Esophagus squamous epithelium (tissue), 5 donors: ENCODE measurements at regions not wholly inside any gene's neighbourhood (a gene's known extent, or its start where the extent isn't known, plus 50 kb on each side); places are given as distances from the start of the nearest gene placed in this dataset.

Source experiments
- DNase-seq: peaks from one replicate; lab custom pipeline; 2025; lab: John Stamatoyannopoulos, UW
- H3K27ac ChIP-seq, 4 donors: fragments of 200-600 bp; sonication (generic); one replicate each; pipeline ENCODE4 v1.5.1; 2016 to 2019; ENCODE audit warnings: mild to moderate bottlenecking in 1 of 4
- H3K27me3 ChIP-seq, 4 donors: fragments of 200-600 bp; sonication (generic); 1 replicate in 3 of 4; 2 replicates in 1 of 4; pipeline versions ENCODE4 v1.5.1 to v1.6.0; 2017 to 2021; ENCODE audit warnings: antibody characterized with exemption in 1 of 4
- H3K36me3 ChIP-seq, 3 donors: fragments of 200-600 bp; sonication (generic); one replicate each; pipeline ENCODE4 v1.5.1; 2016 to 2019
- H3K4me1 ChIP-seq, 3 donors: fragments of 200-600 bp; sonication (generic); one replicate each; pipeline ENCODE4 v1.5.1; 2017 to 2019
- H3K4me3 ChIP-seq, 4 donors: fragments of 200-600 bp; sonication (generic); 1 replicate in 3 of 4; 2 replicates in 1 of 4; pipeline ENCODE4 v1.5.1; 2016 to 2019; ENCODE audit warnings: mild to moderate bottlenecking in 2 of 4, moderate library complexity in 1 of 4
- H3K9me3 ChIP-seq, 3 donors: fragments of 200-600 bp; sonication (generic); one replicate each; pipeline ENCODE4 v1.5.1; 2016 to 2019
- POLR2A ChIP-seq, 4 donors: fragments of 450-650 bp; IDR thresholded peaks; one replicate each; pipeline ENCODE4 v1.6.1; 2017; ENCODE audit warnings: antibody characterized with exemption in 4 of 4, mild to moderate bottlenecking in 4 of 4, moderate library complexity in 3 of 4
- WGBS, 2 donors: methylation state at CpG; one replicate each; pipeline ENCODE4 v1.1.5; 2018; 5-methylcytosine and 5-hydroxymethylcytosine counted together
- intact Hi-C: fragments of 100-400 bp; cut with DNase I; formaldehyde crosslinking; loops from one replicate; pipeline ENCODE4 v1.15.0; 2022
- TF ChIP-seq, protein P1 (sequence below), 6 experiments: fragments of 450-650 bp in 4 of 6; fragments of 200-600 bp in 2 of 6; sonication (generic) in 2 of 6; IDR thresholded peaks; one replicate each; pipeline ENCODE4 v1.5.1; 2016 to 2019; ENCODE audit warnings: antibody characterized with exemption in 6 of 6, mild to moderate bottlenecking in 4 of 6, moderate library complexity in 4 of 6
- donor health status: DM: yes; HTN: yes; CAD: no.

DNA sequence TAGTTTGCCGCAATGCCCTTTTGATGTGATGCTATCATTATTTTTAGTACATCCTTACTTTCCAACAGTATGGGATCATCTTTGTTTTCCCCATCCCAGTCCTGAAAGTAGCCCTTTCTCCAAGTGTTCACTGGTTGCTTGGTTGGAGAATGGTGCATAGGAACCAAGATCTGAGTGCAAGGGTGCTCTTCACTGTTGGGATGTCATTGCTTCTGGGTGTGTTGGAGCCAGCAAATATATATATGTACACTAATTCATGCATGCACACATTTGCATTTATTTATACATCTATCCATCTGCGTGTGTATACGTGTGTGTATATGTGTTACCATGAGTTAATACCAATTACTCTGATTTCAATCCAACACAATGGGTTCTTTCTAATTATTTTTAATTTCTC is 64.1 kb upstream of the RFLNA start:
- H3K36me3 ChIP-seq, result no peaks in the 10 kb centered on the region
- no peak for TF ChIP-seq POLR2A (IDR thresholded peaks at IDR 0.05)
- TF ChIP-seq, protein P1, sequence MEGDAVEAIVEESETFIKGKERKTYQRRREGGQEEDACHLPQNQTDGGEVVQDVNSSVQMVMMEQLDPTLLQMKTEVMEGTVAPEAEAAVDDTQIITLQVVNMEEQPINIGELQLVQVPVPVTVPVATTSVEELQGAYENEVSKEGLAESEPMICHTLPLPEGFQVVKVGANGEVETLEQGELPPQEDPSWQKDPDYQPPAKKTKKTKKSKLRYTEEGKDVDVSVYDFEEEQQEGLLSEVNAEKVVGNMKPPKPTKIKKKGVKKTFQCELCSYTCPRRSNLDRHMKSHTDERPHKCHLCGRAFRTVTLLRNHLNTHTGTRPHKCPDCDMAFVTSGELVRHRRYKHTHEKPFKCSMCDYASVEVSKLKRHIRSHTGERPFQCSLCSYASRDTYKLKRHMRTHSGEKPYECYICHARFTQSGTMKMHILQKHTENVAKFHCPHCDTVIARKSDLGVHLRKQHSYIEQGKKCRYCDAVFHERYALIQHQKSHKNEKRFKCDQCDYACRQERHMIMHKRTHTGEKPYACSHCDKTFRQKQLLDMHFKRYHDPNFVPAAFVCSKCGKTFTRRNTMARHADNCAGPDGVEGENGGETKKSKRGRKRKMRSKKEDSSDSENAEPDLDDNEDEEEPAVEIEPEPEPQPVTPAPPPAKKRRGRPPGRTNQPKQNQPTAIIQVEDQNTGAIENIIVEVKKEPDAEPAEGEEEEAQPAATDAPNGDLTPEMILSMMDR (IDR thresholded peaks at IDR 0.05), result no peak
- intact Hi-C loops, result no loop called here
- H3K4me1 ChIP-seq, result no peaks in the 10 kb centered on the region
- H3K4me3 ChIP-seq, result no peak overlapping the region
- H3K27me3 ChIP-seq, result peaks cover 0 to 22% (median 0%) of the 10 kb centered on the region in 4 donors
- no peak overlapping the region for H3K27ac ChIP-seq
- no peak for DNase-seq
- 89 to 96% methylated on average over 3 of the region's 3 CpGs for WGBS, 2 donors
- H3K9me3 ChIP-seq, result no peaks in the 10 kb centered on the region

DNA sequence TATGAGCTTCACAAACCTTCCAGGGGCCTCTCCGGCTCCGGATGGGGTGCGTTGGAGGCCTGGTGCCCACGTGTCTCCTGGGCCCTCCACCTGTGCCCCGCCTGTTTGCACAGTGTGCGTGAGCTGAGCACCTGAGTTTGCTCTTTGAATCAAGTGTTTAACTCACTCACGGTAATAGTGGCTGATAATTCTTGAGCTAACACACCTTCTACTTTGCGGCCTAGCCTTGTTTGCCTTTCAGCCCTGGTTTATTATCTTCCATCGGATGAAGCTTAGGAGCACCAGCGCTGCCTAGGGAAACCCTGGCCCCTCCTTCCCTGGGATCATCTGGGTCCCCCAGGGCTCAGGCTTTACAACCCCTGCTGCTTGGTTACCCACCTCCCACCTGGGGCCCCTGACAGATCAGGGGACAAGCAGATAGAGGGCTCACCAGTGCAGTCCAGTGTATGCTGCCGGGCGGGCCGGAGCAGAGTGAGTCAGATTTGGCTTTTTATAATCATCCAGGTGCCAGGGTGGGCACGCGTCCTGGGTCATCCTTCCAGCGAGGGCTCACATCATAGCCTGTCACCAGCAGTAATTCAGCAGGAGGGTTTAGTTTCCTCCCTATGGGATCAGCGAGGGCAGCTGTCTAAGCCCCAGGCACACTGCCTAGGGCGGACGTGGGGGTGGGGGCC is 62.8 kb upstream of the RFLNA start:
- H3K27me3 ChIP-seq, result peaks cover 0 to 22% (median 0%) of the 10 kb centered on the region in 4 donors
- no peak overlapping the region for H3K4me3 ChIP-seq
- H3K4me1 ChIP-seq, result no peaks in the 10 kb centered on the region
- no peak overlapping the region for H3K27ac ChIP-seq
- H3K36me3 ChIP-seq, result no peaks in the 10 kb centered on the region
- intact Hi-C loops, result no loop called here
- H3K9me3 ChIP-seq, result no peaks in the 10 kb centered on the region
- TF ChIP-seq POLR2A (IDR thresholded peaks at IDR 0.05), result no peak
- TF ChIP-seq, protein P1 (IDR thresholded peaks at IDR 0.05), result no peak
- no peak for DNase-seq
- 56 to 78% methylated on average over 5 to 7 of the region's 19 CpGs for WGBS, 2 donors

DNA sequence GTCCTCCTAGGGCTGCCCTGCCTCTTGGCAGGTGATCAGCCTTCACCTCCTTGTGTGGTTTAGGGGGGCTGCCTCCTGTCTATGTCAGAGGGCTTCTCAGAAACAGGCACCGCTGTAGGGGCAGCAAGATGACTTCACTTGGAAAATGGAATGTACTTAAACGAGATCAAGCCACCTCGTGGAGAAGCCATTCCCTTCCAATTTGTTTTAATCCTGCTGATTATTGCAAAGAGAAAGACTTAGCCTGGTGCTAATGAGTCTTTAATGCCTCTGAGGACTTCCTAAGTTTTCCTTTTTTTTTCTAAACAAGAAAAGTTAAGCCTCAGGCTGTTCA is 62.3 kb upstream of the RFLNA start:
- H3K9me3 ChIP-seq, result no peaks in the 10 kb centered on the region
- DNase-seq, result no peak
- H3K4me1 ChIP-seq, result no peaks in the 10 kb centered on the region
- peaks cover 0 to 22% (median 0%) of the 10 kb centered on the region in 4 donors for H3K27me3 ChIP-seq
- no peaks in the 10 kb centered on the region for H3K36me3 ChIP-seq
- WGBS, 2 donors, result 60 to 75% methylated on average over 3 of the region's 3 CpGs
- no peak for TF ChIP-seq POLR2A (IDR thresholded peaks at IDR 0.05)
- TF ChIP-seq, protein P1 (IDR thresholded peaks at IDR 0.05), result no peak
- intact Hi-C loops, result no loop called here
- H3K27ac ChIP-seq, result no peak overlapping the region
- H3K4me3 ChIP-seq, result no peak overlapping the region

DNA sequence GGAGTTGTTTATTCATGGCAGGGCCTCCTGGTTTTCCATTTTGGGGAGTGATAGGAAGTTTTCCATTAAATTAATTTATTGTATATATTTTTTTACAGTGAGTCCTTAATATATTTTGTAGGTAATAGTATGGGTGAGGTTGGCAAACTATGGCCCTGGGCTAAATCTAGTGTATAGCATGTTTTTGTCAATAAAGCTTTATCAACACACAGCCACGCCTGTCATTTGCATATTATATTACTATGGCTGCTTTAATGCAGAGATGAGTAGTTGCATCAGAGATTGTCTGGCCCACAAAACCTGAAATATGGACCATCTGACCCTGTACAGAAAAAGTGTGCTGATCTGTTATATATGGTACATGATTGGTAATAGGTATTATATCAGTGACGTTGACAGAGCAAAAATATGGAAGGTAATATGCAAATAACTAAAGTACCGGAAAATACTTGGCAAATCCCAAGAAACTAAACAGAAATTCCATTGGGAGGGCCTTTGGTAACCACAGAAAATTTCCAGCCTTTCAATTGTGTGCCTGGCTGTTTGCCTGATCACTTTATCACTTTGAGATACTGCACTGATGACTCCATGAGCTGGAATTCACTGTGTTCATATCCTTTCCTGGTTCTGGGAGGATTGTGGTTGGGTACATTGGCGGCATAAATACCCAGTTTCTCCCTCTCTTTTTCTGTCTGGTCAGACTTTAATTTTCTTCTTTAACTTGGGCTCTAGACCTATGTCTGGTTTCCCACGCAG is 61.7 kb upstream of the RFLNA start:
- Histone ChIP-seq H3K4me3 (no peak overlapping the region), H3K9me3 (no peaks in the 10 kb centered on the region), H3K27ac (no peak overlapping the region), H3K4me1 (no peaks in the 10 kb centered on the region), H3K36me3 (no peaks in the 10 kb centered on the region), H3K27me3 (peaks cover 0 to 16% (median 0%) of the 10 kb centered on the region in 4 donors)
- TF ChIP-seq, protein P1 (IDR thresholded peaks at IDR 0.05), result no peak
- no peak for TF ChIP-seq POLR2A (IDR thresholded peaks at IDR 0.05)
- 53 to 54% methylated on average over 5 of the region's 5 CpGs for WGBS, 2 donors
- intact Hi-C loops, result no loop called here
- no peak for DNase-seq
